IMR-90 (cell line): ENCODE measurements at regions not wholly inside any gene's neighbourhood (a gene's known extent, or its start where the extent isn't known, plus 50 kb on each side); places are given as distances from the start of the nearest gene placed in this dataset.

Source experiments
- ATAC-seq: fragments of 200-7000 bp; cut with Tn5 transposase; 2 replicates; pipeline ENCODE4 v1.9.1; 2020; ENCODE audit warnings: low read depth, mild to moderate bottlenecking, moderate library complexity
- BruUV-seq: library from RNA; stranded (reverse); fragments of 400-500 nt; replicated peaks from 2 replicates; lab custom pipeline; 2021; lab: Mats Ljungman, UMichigan
- CTCF ChIA-PET: fragments of 300-600 bp; formaldehyde crosslinking; extraction: SDS; loops from one replicate; lab custom pipeline; 2021; ENCODE audit warnings: antibody characterized with exemption; lab: Yijun Ruan, JAX
- POLR2A ChIA-PET: fragments of 300-600 bp; sonication (Branson Sonifier 250); formaldehyde crosslinking; loops from one replicate; lab custom pipeline; 2022; ENCODE audit warnings: antibody characterized with exemption; ENCODE audit not compliant: unreplicated experiment; lab: Charles Lee
- DNase-seq: peaks from one replicate; pipeline ENCODE4 v3.0.0; 2013
- H2AFZ ChIP-seq: replicated peaks from 2 replicates; pipeline ENCODE3; 2013; ENCODE audit warnings: low read length, mild to moderate bottlenecking; ENCODE audit not compliant: poor library complexity
- H2AK5ac ChIP-seq: 2 replicates; pipeline ENCODE4 v1.6.1; 2013; ENCODE audit warnings: low read depth, low read length, inconsistent platforms
- H2AK9ac ChIP-seq: replicated peaks from 2 replicates; pipeline ENCODE3; 2013; ENCODE audit warnings: mild to moderate bottlenecking, low read depth, low read length, moderate library complexity; ENCODE audit not compliant: poor library complexity
- H2BK120ac ChIP-seq: 2 replicates; pipeline ENCODE4 v1.6.1; 2013; ENCODE audit warnings: low read depth, low read length, inconsistent platforms
- H2BK15ac ChIP-seq: 3 replicates; pipeline ENCODE4 v1.6.1; 2013; ENCODE audit warnings: low read depth, low read length, inconsistent platforms
- H2BK20ac ChIP-seq: 2 replicates; pipeline ENCODE4 v1.6.1; 2013; ENCODE audit warnings: low read depth, mild to moderate bottlenecking, inconsistent platforms, low read length, moderate library complexity
- H2BK5ac ChIP-seq: 2 replicates; pipeline ENCODE4 v1.6.1; 2013; ENCODE audit warnings: mild to moderate bottlenecking, low read depth, low read length, inconsistent platforms; ENCODE audit not compliant: poor library complexity, severe bottlenecking
- H3K14ac ChIP-seq: replicated peaks from 2 replicates; pipeline ENCODE4 v1.6.1; 2013; ENCODE audit warnings: low read depth, low read length, inconsistent platforms
- H3K18ac ChIP-seq: 2 replicates; pipeline ENCODE4 v1.6.1; 2013; ENCODE audit warnings: low read depth, low read length, control low read depth
- H3K23ac ChIP-seq: 2 replicates; pipeline ENCODE4 v1.6.1; 2013; ENCODE audit warnings: low read depth, low read length, inconsistent platforms
- H3K27ac ChIP-seq: 2 replicates; pipeline ENCODE4 v1.5.1; 2013; ENCODE audit warnings: mild to moderate bottlenecking, control low read depth, low read length; ENCODE audit not compliant: insufficient read depth
- H3K27me3 ChIP-seq: 2 replicates; pipeline ENCODE4 v1.6.1; 2013; ENCODE audit warnings: low read length; ENCODE audit not compliant: control insufficient read depth, insufficient read depth
- H3K36me3 ChIP-seq: 2 replicates; pipeline ENCODE4 v1.6.1; 2013; ENCODE audit warnings: low read length, mixed read lengths; ENCODE audit not compliant: control insufficient read depth, insufficient read depth
- H3K4ac ChIP-seq: 2 replicates; pipeline ENCODE4 v1.6.1; 2013; ENCODE audit warnings: low read depth, low read length, inconsistent platforms
- H3K4me1 ChIP-seq: 2 replicates; pipeline ENCODE4 v1.6.1; 2013; ENCODE audit warnings: low read length, mixed read lengths; ENCODE audit not compliant: control insufficient read depth, insufficient read depth
- H3K4me2 ChIP-seq: 2 replicates; pipeline ENCODE4 v1.6.1; 2013; ENCODE audit warnings: low read depth, mild to moderate bottlenecking, control low read depth, low read length, moderate library complexity
- H3K4me3 ChIP-seq: 2 replicates; pipeline ENCODE4 v1.5.1; 2013; ENCODE audit warnings: low read depth, mild to moderate bottlenecking, control low read depth, low read length, moderate library complexity; ENCODE audit not compliant: insufficient read depth
- H3K56ac ChIP-seq: 2 replicates; pipeline ENCODE4 v1.6.1; 2013; ENCODE audit warnings: low read length, inconsistent platforms; ENCODE audit not compliant: insufficient read depth; ENCODE audit errors: extremely low read depth
- H3K79me1 ChIP-seq, 2 experiments: 2 replicates each; pipeline ENCODE4 v1.6.1; 2013; ENCODE audit warnings: low read length in 2 of 2, inconsistent platforms in 1 of 2, low read depth in 1 of 2
- H3K9ac ChIP-seq: 2 replicates; pipeline ENCODE4 v1.6.1; 2013; ENCODE audit warnings: low read depth, low read length, control low read depth
- H3K9me1 ChIP-seq: 2 replicates; pipeline ENCODE4 v1.6.1; 2013; ENCODE audit warnings: low read length, inconsistent platforms; ENCODE audit not compliant: insufficient read depth
- H3K9me3 ChIP-seq: 2 replicates; pipeline ENCODE4 v1.6.1; 2013; ENCODE audit warnings: low read length; ENCODE audit not compliant: control insufficient read depth, insufficient read depth
- H4K20me1 ChIP-seq: 2 replicates; pipeline ENCODE4 v1.6.1; 2013; ENCODE audit warnings: low read length, inconsistent platforms; ENCODE audit not compliant: insufficient read depth
- H4K5ac ChIP-seq: 2 replicates; pipeline ENCODE4 v1.6.1; 2013; ENCODE audit warnings: mild to moderate bottlenecking, low read depth, low read length, control low read depth
- H4K8ac ChIP-seq, 2 experiments: 2 replicates each; pipeline ENCODE4 v1.6.1; 2013; ENCODE audit warnings: low read depth in 2 of 2, low read length in 2 of 2, control low read depth in 1 of 2, inconsistent platforms in 1 of 2
- H4K91ac ChIP-seq: 2 replicates; pipeline ENCODE4 v1.6.1; 2013; ENCODE audit warnings: low read depth, low read length, inconsistent platforms; ENCODE audit not compliant: insufficient read depth
- POLR2A ChIP-seq: IDR thresholded peaks from 2 replicates; pipeline ENCODE4 v1.6.1; 2012; ENCODE audit warnings: mild to moderate bottlenecking, low read depth, low read length
- RFX5 ChIP-seq: IDR thresholded peaks from 2 replicates; pipeline ENCODE4 v1.8.0; 2012; ENCODE audit warnings: low read depth, mild to moderate bottlenecking, low read length, moderate library complexity
- WGBS, 2 experiments: methylation state at CpG; one replicate each; pipeline versions ENCODE4 v1.1.5 to v1.1.7; 2013; ENCODE audit warnings: missing lambda C conversion rate in 2 of 2; ENCODE audit not compliant: insufficient read length in 1 of 2; ENCODE audit errors: extremely low coverage in 2 of 2; 5-methylcytosine and 5-hydroxymethylcytosine counted together
- dilution Hi-C: fragments of 300-500 bp; cut with HindIII; formaldehyde crosslinking; loops from one replicate; pipeline ENCODE4 v1.14.3; 2018; ENCODE audit warnings: low sequenced_read_pairs; ENCODE audit not compliant: unreplicated experiment
- in situ Hi-C: fragments of 300-500 bp; cut with MboI; formaldehyde crosslinking; loops from 3 replicates; pipeline ENCODE4 v1.14.3; 2019; ENCODE audit warnings: low sequenced_read_pairs, inconsistent platforms, mixed read lengths
- intact Hi-C: fragments of 100-400 bp; cut with micrococcal nuclease; formaldehyde crosslinking; loops from 2 replicates; pipeline ENCODE4 v1.10.0; 2022
- TF ChIP-seq, protein P1 (sequence below): conservative IDR thresholded peaks from 2 replicates; pipeline ENCODE4 v1.5.1; 2012; ENCODE audit warnings: mild to moderate bottlenecking, low read depth, low read length, improper control_type of control experiment

DNA sequence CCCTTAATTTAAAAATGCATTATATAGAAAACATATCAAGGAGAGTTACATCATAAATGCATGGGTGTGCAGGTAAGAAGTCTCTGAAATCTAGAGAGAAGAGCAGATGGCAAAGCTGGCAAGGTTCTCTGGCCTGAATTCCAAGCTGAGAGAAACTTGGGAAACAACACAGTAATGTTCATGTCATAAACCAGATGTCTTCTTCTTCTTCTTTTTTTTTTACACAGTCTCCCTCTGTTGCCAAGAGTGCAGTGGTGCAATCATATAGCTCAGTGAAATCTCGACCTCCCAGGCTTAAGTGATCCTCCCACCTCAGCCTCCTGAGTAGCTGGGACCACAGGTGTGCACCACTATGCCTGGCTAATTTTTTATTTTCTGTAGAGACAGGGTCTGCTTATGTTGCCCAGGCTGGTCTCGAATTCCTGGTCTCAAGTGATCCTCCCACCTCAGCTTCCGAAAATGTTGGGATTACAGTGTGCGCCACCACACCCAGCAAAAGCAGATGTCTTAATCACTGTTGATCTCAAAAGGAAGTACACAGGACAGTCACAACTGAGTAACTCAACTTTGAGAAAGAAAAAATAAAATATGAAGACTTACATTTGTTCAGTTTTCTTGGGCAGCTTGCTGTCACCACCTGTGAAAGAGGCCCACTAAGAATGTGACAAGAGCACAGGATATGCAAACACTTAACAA, 77.3 kb downstream of the DNAAF9 start:
- Histone ChIP-seq H4K5ac (no peak overlapping the region), H4K91ac (no peak overlapping the region), H3K4me2 (no peak overlapping the region), H2AFZ (no peak overlapping the region), H2BK120ac (no peak overlapping the region), H3K4ac (no peak overlapping the region), H3K4me1 (no peaks in the 10 kb centered on the region), H3K27ac (no peak overlapping the region), H2BK20ac (no peak overlapping the region), H3K4me3 (no peak overlapping the region), H3K56ac (no peak overlapping the region), H3K23ac (no peak overlapping the region), H3K27me3 (no peaks in the 10 kb centered on the region), H3K79me1 (peaks cover 0 to 3% of the 10 kb centered on the region in 2 experiments; a peak in 1 of 4 replicates), H3K9me3 (no peaks in the 10 kb centered on the region), H4K20me1 (no peaks in the 10 kb centered on the region), H2AK9ac (no peak overlapping the region), H3K18ac (no peak overlapping the region), H4K8ac (no peak overlapping the region), H2AK5ac (no peak overlapping the region), H3K36me3 (peaks cover 50% of the 10 kb centered on the region), H3K14ac (no peak overlapping the region), H3K9ac (no peak overlapping the region), H2BK5ac (no peak overlapping the region), H3K9me1 (peaks cover 3% of the 10 kb centered on the region; the same call in 1 of the 2 replicates), H2BK15ac (no peak overlapping the region)
- ATAC-seq (peak; percentile 72; the same call in 1 of the 2 replicates), DNase-seq (peak; percentile 59)
- 75% methylated on average over 2 of the region's 4 CpGs; no CpG with 5 or more reads in 1 of the 2 experiments for WGBS, 2 experiments
- ChIA-PET POLR2A (interaction anchor here (0.6 kb wide), 1 partner anchor 11 kb away, joined by 11 read pairs; no protein-coding TSS in a partner anchor), CTCF (interaction anchor here (0.6 to 1.2 kb wide), 2 partner anchors 9 to 26 kb away, joined by 3 read pairs; no protein-coding TSS in a partner anchor)
- TF ChIP-seq POLR2A (no peak), RFX5 (no peak)
- TF ChIP-seq, protein P1, sequence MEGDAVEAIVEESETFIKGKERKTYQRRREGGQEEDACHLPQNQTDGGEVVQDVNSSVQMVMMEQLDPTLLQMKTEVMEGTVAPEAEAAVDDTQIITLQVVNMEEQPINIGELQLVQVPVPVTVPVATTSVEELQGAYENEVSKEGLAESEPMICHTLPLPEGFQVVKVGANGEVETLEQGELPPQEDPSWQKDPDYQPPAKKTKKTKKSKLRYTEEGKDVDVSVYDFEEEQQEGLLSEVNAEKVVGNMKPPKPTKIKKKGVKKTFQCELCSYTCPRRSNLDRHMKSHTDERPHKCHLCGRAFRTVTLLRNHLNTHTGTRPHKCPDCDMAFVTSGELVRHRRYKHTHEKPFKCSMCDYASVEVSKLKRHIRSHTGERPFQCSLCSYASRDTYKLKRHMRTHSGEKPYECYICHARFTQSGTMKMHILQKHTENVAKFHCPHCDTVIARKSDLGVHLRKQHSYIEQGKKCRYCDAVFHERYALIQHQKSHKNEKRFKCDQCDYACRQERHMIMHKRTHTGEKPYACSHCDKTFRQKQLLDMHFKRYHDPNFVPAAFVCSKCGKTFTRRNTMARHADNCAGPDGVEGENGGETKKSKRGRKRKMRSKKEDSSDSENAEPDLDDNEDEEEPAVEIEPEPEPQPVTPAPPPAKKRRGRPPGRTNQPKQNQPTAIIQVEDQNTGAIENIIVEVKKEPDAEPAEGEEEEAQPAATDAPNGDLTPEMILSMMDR, result 0 out of 2 replicates have a peak, but pooled peaks have one; percentile 11
- dilution Hi-C loops, result no loop called here
- BruUV-seq, result no TSS peak
- in situ Hi-C loops, result no loop called here
- intact Hi-C loops, result no loop called here
